ENCODE measurements at regions not wholly inside any gene's neighbourhood (a gene's known extent, or its start where the extent isn't known, plus 50 kb on each side); places are given as distances from the start of the nearest gene placed in this dataset.

- no peak for TF ChIP-seq SIX5 (IDR thresholded peaks at IDR 0.05; ENCODE audit: low read depth, low read length)
Observed at GRCh38 chr11:100467821-100468508, 219.1 kb upstream of the ARHGAP42 start (continued).
